HepG2 (cell line): ENCODE measurements at regions not wholly inside any gene's neighbourhood (a gene's known extent, or its start where the extent isn't known, plus 50 kb on each side); places are given as distances from the start of the nearest gene placed in this dataset.

Source experiments
- ATAC-seq: fragments of 200-7000 bp; cut with Tn5 transposase; 3 replicates; pipeline ENCODE4 v1.9.1; 2020; ENCODE audit warnings: mild to moderate bottlenecking, moderate library complexity
- BruUV-seq: library from RNA; stranded (reverse); fragments of 400-500 nt; replicated peaks from 2 replicates; lab custom pipeline; 2021; lab: Mats Ljungman, UMichigan
- CTCF ChIA-PET: fragments of 300-600 bp; formaldehyde crosslinking; extraction: SDS; loops from one replicate; lab custom pipeline; 2021; ENCODE audit warnings: low total read pairs, inconsistent platforms, low intra/inter-chr PET ratio; lab: Yijun Ruan, JAX
- POLR2A ChIA-PET: fragments of 350-600 bp; sonication (Branson Sonifier 250); formaldehyde crosslinking; loops from one replicate; lab custom pipeline; 2020; ENCODE audit warnings: antibody characterized with exemption, inconsistent platforms; lab: Yijun Ruan, JAX
- DNase-seq: peaks from one replicate; pipeline ENCODE4 v3.0.0-alpha.2; 2015; ENCODE audit warnings: low spot score
- FAIRE-seq: peaks from 3 replicates; lab custom pipeline; 2011; peaks lifted over from hg19 to GRCh38; lab: Jason Lieb, UNC
- H2AFZ ChIP-seq: one replicate; pipeline ENCODE4 v1.6.1; 2011; ENCODE audit warnings: low read length, inconsistent platforms
- H3K27ac ChIP-seq: fragments of 300-600 bp; 3 replicates; pipeline ENCODE4 v1.8.0; 2011; ENCODE audit warnings: mixed run types, mild to moderate bottlenecking, mixed read lengths, low read length, inconsistent platforms; ENCODE audit not compliant: insufficient read depth; ENCODE audit errors: extremely low read length
- H3K27me3 ChIP-seq, 2 experiments: fragments of 200-600 bp in 1 of 2; 2 replicates in 1 of 2; 3 replicates in 1 of 2; pipeline versions ENCODE4 v1.6.0 to v1.8.0; 2011; ENCODE audit warnings: low read length in 2 of 2, mild to moderate bottlenecking in 2 of 2, moderate library complexity in 2 of 2, inconsistent platforms in 1 of 2; ENCODE audit not compliant: insufficient read depth in 2 of 2, control insufficient read depth in 1 of 2
- H3K36me3 ChIP-seq, 2 experiments: fragments of 200-600 bp in 1 of 2; replicated peaks in 1 of 2; 2 replicates in 1 of 2; 3 replicates in 1 of 2; pipeline versions ENCODE4 v1.5.1 to v1.8.0; 2011; ENCODE audit warnings: low read length in 2 of 2, inconsistent platforms in 1 of 2; ENCODE audit not compliant: insufficient read depth in 2 of 2, control insufficient read depth in 1 of 2
- H3K4me1 ChIP-seq: 2 replicates; pipeline ENCODE4 v1.5.1; 2012; ENCODE audit warnings: low read length, inconsistent platforms; ENCODE audit not compliant: insufficient read depth
- H3K4me2 ChIP-seq: 2 replicates; pipeline ENCODE4 v1.6.0; 2011; ENCODE audit warnings: low read depth, low read length, inconsistent platforms
- H3K4me3 ChIP-seq, 3 experiments: fragments of 200-600 bp in 1 of 3; sonication (generic), shearing (Covaris generic) in 1 of 3; replicated peaks in 1 of 3; 2 replicates each; pipeline ENCODE4 v1.5.1; 2011 to 2016; ENCODE audit warnings: low read length in 3 of 3, inconsistent platforms in 2 of 3, low read depth in 2 of 3, mild to moderate bottlenecking in 2 of 3, control low read depth in 1 of 3, mixed read lengths in 1 of 3; ENCODE audit not compliant: insufficient read depth in 1 of 3
- H3K79me2 ChIP-seq: one replicate; pipeline ENCODE4 v1.6.1; 2011; ENCODE audit warnings: low read length, inconsistent platforms; ENCODE audit not compliant: insufficient read depth
- H3K9ac ChIP-seq: 2 replicates; pipeline ENCODE4 v1.6.0; 2011; ENCODE audit warnings: mild to moderate bottlenecking, low read depth, low read length, inconsistent platforms; ENCODE audit not compliant: insufficient read depth
- H3K9me3 ChIP-seq: 2 replicates; pipeline ENCODE4 v1.5.1; 2012; ENCODE audit warnings: mild to moderate bottlenecking, low read length
- H4K20me1 ChIP-seq: 2 replicates; pipeline ENCODE4 v1.6.0; 2011; ENCODE audit warnings: inconsistent platforms, mild to moderate bottlenecking, low read length, moderate library complexity; ENCODE audit not compliant: insufficient read depth
- FOXA1 ChIP-seq, 2 experiments: fragments of 450-650 bp in 1 of 2; sonication (generic) in 1 of 2; formaldehyde crosslinking in 1 of 2; IDR thresholded peaks; 2 replicates each; pipeline versions ENCODE4 v1.4.0 to v1.6.1; 2016 to 2020; ENCODE audit warnings: missing genetic modification reagents in 1 of 2
- JUN ChIP-seq: sonication (generic); formaldehyde crosslinking; IDR thresholded peaks from 2 replicates; pipeline ENCODE4 v1.4.0; 2020; ENCODE audit warnings: mild to moderate bottlenecking, missing genetic modification reagents
- KDM6A ChIP-seq: IDR thresholded peaks from 2 replicates; pipeline ENCODE4 v1.6.1; 2016; ENCODE audit warnings: low read depth
- MBNL3 ChIP-seq: fragments of 250-450 bp; sonication (Bioruptor Pico); conservative IDR thresholded peaks from 2 replicates; pipeline ENCODE4 v1.8.0; 2022; ENCODE audit warnings: mild to moderate bottlenecking, inconsistent platforms
- PRDM15 ChIP-seq: sonication (generic); formaldehyde crosslinking; IDR thresholded peaks from 2 replicates; pipeline ENCODE4 v1.4.0; 2020; ENCODE audit warnings: missing genetic modification reagents
- TFAP4 ChIP-seq: sonication (generic); IDR thresholded peaks from 2 replicates; pipeline ENCODE4 v1.6.1; 2016; ENCODE audit warnings: low read depth, borderline replicate concordance
- TMF1 ChIP-seq: sonication (generic); formaldehyde crosslinking; IDR thresholded peaks from 2 replicates; pipeline ENCODE4 v1.8.1; 2022; ENCODE audit warnings: low read depth, missing genetic modification reagents
- ZHX1 ChIP-seq: sonication (generic); formaldehyde crosslinking; IDR thresholded peaks from 2 replicates; pipeline ENCODE4 v1.8.1; 2022; ENCODE audit warnings: low read depth, mild to moderate bottlenecking, missing genetic modification reagents
- ZNF329 ChIP-seq: sonication (generic); formaldehyde crosslinking; IDR thresholded peaks from 2 replicates; pipeline ENCODE4 v1.9.0; 2021; ENCODE audit warnings: low read depth, mild to moderate bottlenecking, missing genetic modification reagents
- ZSCAN30 ChIP-seq: sonication (generic); formaldehyde crosslinking; IDR thresholded peaks from 2 replicates; pipeline ENCODE4 v1.5.0; 2020; ENCODE audit warnings: mild to moderate bottlenecking, missing genetic modification reagents
- WGBS: methylation state at CpG from one replicate; pipeline ENCODE4 v1.1.6; 2017; ENCODE audit warnings: low lambda C conversion rate; 5-methylcytosine and 5-hydroxymethylcytosine counted together
- in situ Hi-C: cut with HindIII; loops from 2 replicates; pipeline ENCODE4 v1.10.0; 2017; ENCODE audit warnings: low pct_unique_long_range_greater_than_20kb; ENCODE audit not compliant: extremely low pct_ligation_motif_present
- intact Hi-C: fragments of 100-400 bp; cut with micrococcal nuclease; formaldehyde crosslinking; loops from one replicate; pipeline ENCODE4 v1.10.0; 2022; ENCODE audit not compliant: unreplicated experiment

GRCh38 chr6:12656906-12657305 lies 59.7 kb upstream of the PHACTR1 start:
- intact Hi-C loops (no loop called here), in situ Hi-C loops (no loop called here)
- H2AFZ ChIP-seq = no peak overlapping the region
- no peaks in the 10 kb centered on the region for H3K9me3 ChIP-seq
- POLR2A ChIA-PET = no interaction called here
- no peaks in the 10 kb centered on the region for H3K36me3 ChIP-seq
- CTCF ChIA-PET = no interaction called here
- no peak for DNase-seq
- H3K4me2 ChIP-seq = no peak overlapping the region
- no TSS peak for BruUV-seq
- H3K79me2 ChIP-seq = no peaks in the 10 kb centered on the region
- 10% methylated on average over 3 of the region's 3 CpGs for WGBS
- H3K4me3 ChIP-seq = no peak overlapping the region
- no peak for ATAC-seq
- no peaks in the 10 kb centered on the region for H4K20me1 ChIP-seq
- FAIRE-seq = no peak
- no peak overlapping the region for H3K9ac ChIP-seq
- no peaks in the 10 kb centered on the region for H3K4me1 ChIP-seq
- H3K27ac ChIP-seq = no peak overlapping the region
- TF ChIP-seq TFAP4 = no peak
- no peak for TF ChIP-seq FOXA1 (IDR thresholded peaks at IDR 0.05)
- no peak for TF ChIP-seq FOXA1 (CRISPR knock-in tag; IDR thresholded peaks at IDR 0.05)
- TF ChIP-seq MBNL3 (CRISPR knock-in tag) = no peak
- no peak for TF ChIP-seq TMF1 (CRISPR knock-in tag)
- TF ChIP-seq KDM6A (CRISPR knock-in tag) = no peak
- no peak for TF ChIP-seq ZHX1 (CRISPR knock-in tag)
- no peak for TF ChIP-seq ZSCAN30 (CRISPR knock-in tag)
- no peak for TF ChIP-seq PRDM15 (CRISPR knock-in tag)
- no peak for TF ChIP-seq ZNF329
- no peak for TF ChIP-seq JUN (CRISPR knock-in tag)
- TF ChIP-seq, all 625 proteins: peak for 0
- H3K27me3 ChIP-seq = no peaks in the 10 kb centered on the region; a peak in 1 of 5 replicates
